ENCODE measurements at regions not wholly inside any gene's neighbourhood (a gene's known extent, or its start where the extent isn't known, plus 50 kb on each side); places are given as distances from the start of the nearest gene placed in this dataset.

DNA sequence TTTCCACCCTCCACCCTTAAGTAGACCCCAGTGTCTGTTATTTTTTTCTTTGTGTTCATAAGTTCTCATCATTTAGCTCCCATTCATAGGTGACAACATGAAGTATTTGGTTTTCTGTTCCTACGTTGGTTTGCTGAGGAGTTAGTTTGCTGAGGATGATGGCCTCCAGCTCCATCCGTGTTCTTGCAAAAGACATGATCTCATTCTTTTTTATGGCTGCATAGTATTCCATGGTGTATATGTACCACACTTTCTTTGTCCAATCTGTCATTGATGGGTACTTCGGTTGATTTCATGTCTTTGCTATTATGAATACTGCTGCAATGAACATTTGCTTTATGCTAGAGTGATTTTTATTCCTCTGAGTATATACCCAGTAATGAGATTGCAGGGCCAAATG is 301.2 kb downstream of the ADGRG6 start:
- Histone ChIP-seq H3K36me3 (ENCODE audit: insufficient read depth in 1 of 2, low read depth in 1 of 2) (no peaks in the 10 kb centered on the region), H3K27me3 (ENCODE audit: insufficient read depth in 3 of 3, low read length in 2 of 3) (peaks cover 0 to 3% (median 0%) of the 10 kb centered on the region in 3 donors), H3K4me3 (no peak overlapping the region), H3K27ac (no peak overlapping the region), H3K4me1 (no peaks in the 10 kb centered on the region), H3K9me3 (no peaks in the 10 kb centered on the region)
- 73 to 94% (median 76%) methylated on average over 3 of the region's 3 CpGs for WGBS, 3 donors
- no peak for ATAC-seq
- intact Hi-C loops (cut with DNase I): loop anchor here in 1 of 2 donors (10.0 kb wide), 1 partner anchor 1648 kb away; no protein-coding TSS in a partner anchor
- no peak for DNase-seq
- TF ChIP-seq, protein P1, sequence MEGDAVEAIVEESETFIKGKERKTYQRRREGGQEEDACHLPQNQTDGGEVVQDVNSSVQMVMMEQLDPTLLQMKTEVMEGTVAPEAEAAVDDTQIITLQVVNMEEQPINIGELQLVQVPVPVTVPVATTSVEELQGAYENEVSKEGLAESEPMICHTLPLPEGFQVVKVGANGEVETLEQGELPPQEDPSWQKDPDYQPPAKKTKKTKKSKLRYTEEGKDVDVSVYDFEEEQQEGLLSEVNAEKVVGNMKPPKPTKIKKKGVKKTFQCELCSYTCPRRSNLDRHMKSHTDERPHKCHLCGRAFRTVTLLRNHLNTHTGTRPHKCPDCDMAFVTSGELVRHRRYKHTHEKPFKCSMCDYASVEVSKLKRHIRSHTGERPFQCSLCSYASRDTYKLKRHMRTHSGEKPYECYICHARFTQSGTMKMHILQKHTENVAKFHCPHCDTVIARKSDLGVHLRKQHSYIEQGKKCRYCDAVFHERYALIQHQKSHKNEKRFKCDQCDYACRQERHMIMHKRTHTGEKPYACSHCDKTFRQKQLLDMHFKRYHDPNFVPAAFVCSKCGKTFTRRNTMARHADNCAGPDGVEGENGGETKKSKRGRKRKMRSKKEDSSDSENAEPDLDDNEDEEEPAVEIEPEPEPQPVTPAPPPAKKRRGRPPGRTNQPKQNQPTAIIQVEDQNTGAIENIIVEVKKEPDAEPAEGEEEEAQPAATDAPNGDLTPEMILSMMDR (IDR thresholded peaks at IDR 0.05): no peak

DNA sequence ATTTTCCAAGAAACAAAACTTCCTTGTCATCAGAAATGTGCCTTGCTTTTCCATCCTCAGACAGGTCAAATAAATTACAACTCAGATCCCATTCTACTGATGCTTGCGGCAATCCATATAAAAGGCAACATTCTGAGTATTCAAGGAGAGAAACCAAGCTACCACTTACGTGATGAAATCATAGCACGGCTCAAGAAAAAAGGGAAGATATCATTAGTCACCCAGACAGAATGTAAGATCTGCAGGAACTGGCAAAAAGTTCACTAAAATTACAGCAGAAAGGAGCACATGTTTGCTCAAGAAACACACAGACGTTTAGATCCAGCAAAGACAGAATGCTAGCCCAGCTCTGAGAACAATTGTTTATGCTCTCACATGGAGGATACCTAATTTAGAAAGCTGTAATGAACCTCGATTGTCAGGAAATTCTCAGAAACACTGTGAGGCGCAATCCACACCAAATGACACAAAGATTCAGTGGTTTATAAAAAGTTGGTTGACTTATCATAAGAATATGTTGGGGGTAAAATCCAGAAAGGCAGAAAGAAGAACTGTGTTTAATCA is 304.2 kb downstream of the ADGRG6 start:
- Histone ChIP-seq H3K4me3 (no peak overlapping the region), H3K27me3 (ENCODE audit: insufficient read depth in 3 of 3, low read length in 2 of 3) (peaks cover 0 to 3% (median 0%) of the 10 kb centered on the region in 3 donors), H3K9me3 (no peaks in the 10 kb centered on the region), H3K27ac (no peak overlapping the region), H3K36me3 (ENCODE audit: insufficient read depth in 1 of 2, low read depth in 1 of 2) (no peaks in the 10 kb centered on the region), H3K4me1 (no peaks in the 10 kb centered on the region)
- DNase-seq (no peak), ATAC-seq (no peak)
- TF ChIP-seq, protein P1 (IDR thresholded peaks at IDR 0.05): no peak
- intact Hi-C loops (cut with DNase I): loop anchor here in 1 of 2 donors (10.0 kb wide), 1 partner anchor 1651 kb away; no protein-coding TSS in a partner anchor
- 62 to 63% (median 62%) methylated on average over 6 of the region's 6 CpGs for WGBS, 3 donors

DNA sequence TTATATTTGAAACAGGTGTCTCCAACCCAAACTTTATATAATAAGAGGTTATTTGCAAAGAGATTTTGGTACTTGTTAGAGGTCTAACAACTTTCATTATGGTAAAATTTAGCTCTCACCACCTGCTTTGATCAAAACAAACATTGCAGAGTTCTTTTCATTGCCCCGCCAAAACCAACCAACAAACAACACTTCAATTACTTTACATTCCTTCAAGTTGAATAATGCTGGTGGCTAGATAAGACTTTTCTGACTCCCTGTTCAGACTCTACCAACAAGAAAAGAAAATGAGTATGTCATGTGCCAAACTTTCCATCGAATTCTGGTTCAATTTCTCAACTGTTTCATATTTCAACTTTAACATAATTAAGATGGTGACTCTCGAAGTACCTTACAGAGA is 311.1 kb downstream of the ADGRG6 start:
- no peak overlapping the region for H3K4me3 ChIP-seq
- WGBS, 3 donors: 74 to 76% (median 75%) methylated on average over 3 of the region's 3 CpGs
- peaks cover 0 to 2% (median 0%) of the 10 kb centered on the region in 3 donors for H3K27me3 ChIP-seq (ENCODE audit: insufficient read depth in 3 of 3, low read length in 2 of 3)
- H3K4me1 ChIP-seq: no peaks in the 10 kb centered on the region
- intact Hi-C loops (cut with DNase I): no loop called here
- H3K27ac ChIP-seq: no peak overlapping the region
- TF ChIP-seq, protein P1 (IDR thresholded peaks at IDR 0.05): no peak
- ATAC-seq (no peak), DNase-seq (no peak)
- no peaks in the 10 kb centered on the region for H3K9me3 ChIP-seq
- H3K36me3 ChIP-seq (ENCODE audit: insufficient read depth in 1 of 2, low read depth in 1 of 2): no peaks in the 10 kb centered on the region

DNA sequence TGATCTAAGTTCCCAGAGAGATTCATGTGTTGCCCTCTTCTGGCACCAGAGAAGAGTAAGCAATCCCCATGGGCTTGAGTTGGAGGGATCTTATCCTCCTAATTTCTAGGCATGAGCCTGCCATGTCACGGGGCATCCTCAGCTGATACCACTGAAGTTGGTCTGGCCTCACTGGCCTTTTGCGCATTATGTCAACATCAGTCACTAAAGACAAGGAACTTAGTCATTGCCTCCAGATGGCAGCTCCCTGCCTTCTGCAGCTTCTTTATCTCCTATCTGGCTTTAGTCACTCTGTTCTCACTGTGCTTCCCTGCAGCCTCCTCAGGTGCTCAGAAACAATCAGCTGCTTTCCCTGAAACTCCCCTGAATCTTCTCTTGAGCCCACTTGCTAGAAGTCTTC is 312.2 kb downstream of the ADGRG6 start:
- no peaks in the 10 kb centered on the region for H3K36me3 ChIP-seq (ENCODE audit: insufficient read depth in 1 of 2, low read depth in 1 of 2)
- H3K27ac ChIP-seq: no peak overlapping the region
- intact Hi-C loops (cut with DNase I): no loop called here
- ATAC-seq (no peak), DNase-seq (no peak)
- no peaks in the 10 kb centered on the region for H3K9me3 ChIP-seq
- H3K27me3 ChIP-seq (ENCODE audit: insufficient read depth in 3 of 3, low read length in 2 of 3): peaks cover 0 to 5% (median 0%) of the 10 kb centered on the region in 3 donors
- WGBS, 3 donors: 84 to 91% (median 88%) methylated on average over 2 of the region's 2 CpGs
- no peaks in the 10 kb centered on the region for H3K4me1 ChIP-seq
- TF ChIP-seq, protein P1 (IDR thresholded peaks at IDR 0.05): no peak
- H3K4me3 ChIP-seq: no peak overlapping the region

DNA sequence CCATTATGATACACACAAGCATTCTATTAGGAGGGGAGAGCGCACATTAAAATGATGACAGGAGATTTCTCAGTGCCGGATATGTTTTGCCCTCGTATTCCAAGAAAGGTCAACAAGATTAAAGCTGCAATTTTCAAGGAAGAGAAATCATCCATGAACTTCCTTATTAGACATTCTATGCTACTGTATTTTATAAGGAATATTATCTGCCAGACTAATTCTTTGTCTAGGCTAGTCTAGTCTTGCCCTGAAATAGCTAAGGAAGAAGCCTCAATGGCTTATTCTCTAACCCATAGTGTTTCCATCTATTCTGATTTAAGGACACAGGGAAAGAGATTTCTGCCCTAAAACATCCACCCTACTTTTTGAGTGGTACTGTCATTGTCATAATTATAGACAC is 315.4 kb downstream of the ADGRG6 start:
- TF ChIP-seq, protein P1 (IDR thresholded peaks at IDR 0.05): no peak
- ATAC-seq (no peak), DNase-seq (no peak)
- intact Hi-C loops (cut with DNase I): no loop called here
- Histone ChIP-seq H3K4me3 (no peak overlapping the region), H3K27ac (no peak overlapping the region), H3K9me3 (no peaks in the 10 kb centered on the region), H3K27me3 (ENCODE audit: insufficient read depth in 3 of 3, low read length in 2 of 3) (peaks cover 0 to 3% (median 0%) of the 10 kb centered on the region in 3 donors), H3K4me1 (no peaks in the 10 kb centered on the region), H3K36me3 (ENCODE audit: insufficient read depth in 1 of 2, low read depth in 1 of 2) (no peaks in the 10 kb centered on the region)
- WGBS, 3 donors: 59 to 62% (median 60%) methylated on average over 3 of the region's 3 CpGs

Measured in psoas muscle (tissue), 7 donors.